ENCODE measurements at regions not wholly inside any gene's neighbourhood (a gene's known extent, or its start where the extent isn't known, plus 50 kb on each side); places are given as distances from the start of the nearest gene placed in this dataset.

- H3K4me1 ChIP-seq (ENCODE audit: insufficient read depth, poor library complexity, severe bottlenecking): no peaks in the 10 kb centered on the region
- H3K4me3 ChIP-seq (ENCODE audit: severe bottlenecking): no peak overlapping the region
- no peak for DNase-seq (ENCODE audit: low spot score)
- ATAC-seq (ENCODE audit: low read depth): no peak
- no peak for TF ChIP-seq CTCF (IDR thresholded peaks at IDR 0.05; ENCODE audit: poor library complexity, severe bottlenecking)
- H3K9me3 ChIP-seq (ENCODE audit: severe bottlenecking): no peaks in the 10 kb centered on the region
- no peaks in the 10 kb centered on the region for H3K36me3 ChIP-seq (ENCODE audit: low read depth)
- H3K27ac ChIP-seq (ENCODE audit: poor library complexity, severe bottlenecking): no peak overlapping the region
- H3K27me3 ChIP-seq (ENCODE audit: insufficient read depth, poor library complexity, severe bottlenecking): no peaks in the 10 kb centered on the region
Observed at GRCh38 chr19:28489126-28489660, 723.8 kb downstream of the UQCRFS1 start.

- Histone ChIP-seq H3K4me1 (ENCODE audit: insufficient read depth, poor library complexity, severe bottlenecking) (no peaks in the 10 kb centered on the region), H3K27ac (ENCODE audit: poor library complexity, severe bottlenecking) (no peak overlapping the region), H3K4me3 (ENCODE audit: severe bottlenecking) (no peak overlapping the region), H3K36me3 (ENCODE audit: low read depth) (no peaks in the 10 kb centered on the region), H3K9me3 (ENCODE audit: severe bottlenecking) (no peaks in the 10 kb centered on the region), H3K27me3 (ENCODE audit: insufficient read depth, poor library complexity, severe bottlenecking) (no peaks in the 10 kb centered on the region)
- ATAC-seq (ENCODE audit: low read depth) (no peak), DNase-seq (ENCODE audit: low spot score) (no peak)
- no peak for TF ChIP-seq CTCF (IDR thresholded peaks at IDR 0.05; ENCODE audit: poor library complexity, severe bottlenecking)
Observed at GRCh38 chr19:28487999-28488398, 725.0 kb downstream of the UQCRFS1 start.

- H3K27ac ChIP-seq (ENCODE audit: poor library complexity, severe bottlenecking): no peak overlapping the region
- no peaks in the 10 kb centered on the region for H3K27me3 ChIP-seq (ENCODE audit: insufficient read depth, poor library complexity, severe bottlenecking)
- DNase-seq (ENCODE audit: low spot score) (no peak), ATAC-seq (ENCODE audit: low read depth) (no peak)
- TF ChIP-seq CTCF (IDR thresholded peaks at IDR 0.05; ENCODE audit: poor library complexity, severe bottlenecking): no peak
- H3K9me3 ChIP-seq (ENCODE audit: severe bottlenecking): no peaks in the 10 kb centered on the region
- peaks cover 7% of the 10 kb centered on the region for H3K4me1 ChIP-seq (ENCODE audit: insufficient read depth, poor library complexity, severe bottlenecking)
- H3K36me3 ChIP-seq (ENCODE audit: low read depth): no peaks in the 10 kb centered on the region
- no peak overlapping the region for H3K4me3 ChIP-seq (ENCODE audit: severe bottlenecking)
Observed at GRCh38 chr19:28486926-28487325, 726.0 kb downstream of the UQCRFS1 start.

- no peaks in the 10 kb centered on the region for H3K27me3 ChIP-seq (ENCODE audit: insufficient read depth, poor library complexity, severe bottlenecking)
- H3K4me3 ChIP-seq (ENCODE audit: severe bottlenecking): no peak overlapping the region
- H3K9me3 ChIP-seq (ENCODE audit: severe bottlenecking): no peaks in the 10 kb centered on the region
- DNase-seq (ENCODE audit: low spot score) (no peak), ATAC-seq (ENCODE audit: low read depth) (no peak)
- H3K36me3 ChIP-seq (ENCODE audit: low read depth): no peaks in the 10 kb centered on the region
- TF ChIP-seq CTCF (IDR thresholded peaks at IDR 0.05; ENCODE audit: poor library complexity, severe bottlenecking): no peak
- H3K4me1 ChIP-seq (ENCODE audit: insufficient read depth, poor library complexity, severe bottlenecking): peaks cover 9% of the 10 kb centered on the region
- no peak overlapping the region for H3K27ac ChIP-seq (ENCODE audit: poor library complexity, severe bottlenecking)
Observed at GRCh38 chr19:28486473-28486872, 726.5 kb downstream of the UQCRFS1 start.

GRCh38 chr19:28485292-28485691, 727.7 kb downstream of the UQCRFS1 start:
- Histone ChIP-seq H3K36me3 (ENCODE audit: low read depth) (no peaks in the 10 kb centered on the region), H3K27me3 (ENCODE audit: insufficient read depth, poor library complexity, severe bottlenecking) (no peaks in the 10 kb centered on the region), H3K27ac (ENCODE audit: poor library complexity, severe bottlenecking) (no peak overlapping the region), H3K4me1 (ENCODE audit: insufficient read depth, poor library complexity, severe bottlenecking) (peaks cover 9% of the 10 kb centered on the region), H3K9me3 (ENCODE audit: severe bottlenecking) (no peaks in the 10 kb centered on the region), H3K4me3 (ENCODE audit: severe bottlenecking) (no peak overlapping the region)
- ATAC-seq (ENCODE audit: low read depth) (no peak), DNase-seq (ENCODE audit: low spot score) (no peak)
- no peak for TF ChIP-seq CTCF (IDR thresholded peaks at IDR 0.05; ENCODE audit: poor library complexity, severe bottlenecking)
